DLD1 (cell line): ENCODE measurements at regions not wholly inside any gene's neighbourhood (a gene's known extent, or its start where the extent isn't known, plus 50 kb on each side); places are given as distances from the start of the nearest gene placed in this dataset.
"Not testable (repeated sequence)": the region's sequence is repeated elsewhere in the genome, so short reads cannot be mapped to it uniquely, and the experiment has no call there.

ENCODE experiments used
- in situ Hi-C: cut with HindIII; loops from 2 replicates; pipeline ENCODE4 v1.10.0; 2017; ENCODE audit warnings: low sequenced_read_pairs

GRCh38 chr2:3039188-3040065, 338.2 kb downstream of the EIPR1 start:
- in situ Hi-C loops: no loop called here

GRCh38 chr2:3038636-3039035, 339.0 kb downstream of the EIPR1 start:
- in situ Hi-C loops: no loop called here

- in situ Hi-C loops: no loop called here
Measured at GRCh38 chr2:3037196-3038194, 340.1 kb downstream of the EIPR1 start.

- in situ Hi-C loops: no loop called here
Measured at GRCh38 chr2:3036432-3037125, 341.0 kb downstream of the EIPR1 start.

- in situ Hi-C loops: no loop called here
Measured at GRCh38 chr2:3035385-3036050, 342.1 kb downstream of the EIPR1 start.

GRCh38 chr2:3034856-3035255, 342.8 kb downstream of the EIPR1 start:
- in situ Hi-C loops: no loop called here

- in situ Hi-C loops: no loop called here
Measured at GRCh38 chr2:3034396-3034795, 343.2 kb downstream of the EIPR1 start.

GRCh38 chr2:3033315-3033714, 344.3 kb downstream of the EIPR1 start:
- in situ Hi-C loops: no loop called here

- in situ Hi-C loops: not testable (repeated sequence)
Measured at GRCh38 chr2:3030791-3031190, 346.8 kb downstream of the EIPR1 start.

GRCh38 chr2:3025984-3026383, 351.6 kb downstream of the EIPR1 start:
- in situ Hi-C loops: no loop called here

GRCh38 chr2:3025261-3025660, 352.4 kb downstream of the EIPR1 start:
- in situ Hi-C loops: no loop called here

GRCh38 chr2:3024401-3024935, 353.1 kb downstream of the EIPR1 start:
- in situ Hi-C loops: no loop called here

GRCh38 chr2:3023531-3023930, 354.1 kb downstream of the EIPR1 start:
- in situ Hi-C loops: no loop called here

- in situ Hi-C loops: no loop called here
Measured at GRCh38 chr2:3022841-3023372, 354.7 kb downstream of the EIPR1 start.

GRCh38 chr2:3021720-3022119, 355.9 kb downstream of the EIPR1 start:
- in situ Hi-C loops: no loop called here

- in situ Hi-C loops: no loop called here
Measured at GRCh38 chr2:3010001-3010400, 367.6 kb downstream of the EIPR1 start.

GRCh38 chr2:3009483-3009882, 368.1 kb downstream of the EIPR1 start:
- in situ Hi-C loops: no loop called here

- in situ Hi-C loops: no loop called here
Measured at GRCh38 chr2:3009005-3009404, 368.6 kb downstream of the EIPR1 start.

GRCh38 chr2:3008561-3008960, 369.1 kb downstream of the EIPR1 start:
- in situ Hi-C loops: no loop called here

- in situ Hi-C loops: no loop called here
Measured at GRCh38 chr2:3007135-3007534, 370.5 kb downstream of the EIPR1 start.
